ENCODE measurements at regions not wholly inside any gene's neighbourhood (a gene's known extent, or its start where the extent isn't known, plus 50 kb on each side); places are given as distances from the start of the nearest gene placed in this dataset.

GRCh38 chr9:28124917-28125316, 551.6 kb upstream of the C9orf72 start:
- TF ChIP-seq, protein P1, sequence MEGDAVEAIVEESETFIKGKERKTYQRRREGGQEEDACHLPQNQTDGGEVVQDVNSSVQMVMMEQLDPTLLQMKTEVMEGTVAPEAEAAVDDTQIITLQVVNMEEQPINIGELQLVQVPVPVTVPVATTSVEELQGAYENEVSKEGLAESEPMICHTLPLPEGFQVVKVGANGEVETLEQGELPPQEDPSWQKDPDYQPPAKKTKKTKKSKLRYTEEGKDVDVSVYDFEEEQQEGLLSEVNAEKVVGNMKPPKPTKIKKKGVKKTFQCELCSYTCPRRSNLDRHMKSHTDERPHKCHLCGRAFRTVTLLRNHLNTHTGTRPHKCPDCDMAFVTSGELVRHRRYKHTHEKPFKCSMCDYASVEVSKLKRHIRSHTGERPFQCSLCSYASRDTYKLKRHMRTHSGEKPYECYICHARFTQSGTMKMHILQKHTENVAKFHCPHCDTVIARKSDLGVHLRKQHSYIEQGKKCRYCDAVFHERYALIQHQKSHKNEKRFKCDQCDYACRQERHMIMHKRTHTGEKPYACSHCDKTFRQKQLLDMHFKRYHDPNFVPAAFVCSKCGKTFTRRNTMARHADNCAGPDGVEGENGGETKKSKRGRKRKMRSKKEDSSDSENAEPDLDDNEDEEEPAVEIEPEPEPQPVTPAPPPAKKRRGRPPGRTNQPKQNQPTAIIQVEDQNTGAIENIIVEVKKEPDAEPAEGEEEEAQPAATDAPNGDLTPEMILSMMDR (IDR thresholded peaks at IDR 0.05; ENCODE audit: low read depth, low read length, poor library complexity, severe bottlenecking): no peak
- no peak for TF ChIP-seq EZH2phosphoT487 (IDR thresholded peaks at IDR 0.05; ENCODE audit: borderline replicate concordance, low read length)

All from DOHH2 (cell line).